HG03175 (cell line): ENCODE measurements at regions not wholly inside any gene's neighbourhood (a gene's known extent, or its start where the extent isn't known, plus 50 kb on each side); places are given as distances from the start of the nearest gene placed in this dataset.
A peak's percentile ranks its signal among the peaks of the same experiment; 100 is the strongest.

Source experiments
- ATAC-seq: cut with Tn5 transposase; IDR thresholded peaks from one replicate; pipeline ENCODE4 v1.9.1; 2021; ENCODE audit warnings: mild to moderate bottlenecking, moderate library complexity; ENCODE audit not compliant: unreplicated experiment

GRCh38 chr3:72496051-72496670 is 352.1 kb downstream of the SHQ1 start:
- no peak for ATAC-seq

GRCh38 chr3:72494626-72495025 is 353.6 kb downstream of the SHQ1 start:
- ATAC-seq: no peak

- no peak for ATAC-seq
Observed at GRCh38 chr3:72494130-72494529, 354.1 kb downstream of the SHQ1 start.

- ATAC-seq: no peak
Observed at GRCh38 chr3:72492240-72492639, 356.0 kb downstream of the SHQ1 start.

- no peak for ATAC-seq
Observed at GRCh38 chr3:72490688-72491435, 357.4 kb downstream of the SHQ1 start.

- ATAC-seq: no peak
Observed at GRCh38 chr3:72489901-72490300, 358.3 kb downstream of the SHQ1 start.

GRCh38 chr3:72488738-72489035 is 359.6 kb downstream of the SHQ1 start:
- ATAC-seq: no peak

GRCh38 chr3:72487946-72488737 is 360.1 kb downstream of the SHQ1 start:
- no peak for ATAC-seq

GRCh38 chr3:72487078-72487765 is 361.0 kb downstream of the SHQ1 start:
- no peak for ATAC-seq

- no peak for ATAC-seq
Observed at GRCh38 chr3:72485641-72486040, 362.6 kb downstream of the SHQ1 start.

GRCh38 chr3:72483554-72484104 is 364.6 kb downstream of the SHQ1 start:
- no peak for ATAC-seq

- no peak for ATAC-seq
Observed at GRCh38 chr3:72482589-72483321, 365.5 kb downstream of the SHQ1 start.

GRCh38 chr3:72481542-72481941 is 366.7 kb downstream of the SHQ1 start:
- no peak for ATAC-seq

GRCh38 chr3:72480366-72480765 is 367.9 kb downstream of the SHQ1 start:
- ATAC-seq: no peak

- ATAC-seq: no peak
Observed at GRCh38 chr3:72479651-72480215, 368.5 kb downstream of the SHQ1 start.

- no peak for ATAC-seq
Observed at GRCh38 chr3:72476139-72476483, 372.1 kb downstream of the SHQ1 start.

- no peak for ATAC-seq
Observed at GRCh38 chr3:72475258-72476138, 372.7 kb downstream of the SHQ1 start.

GRCh38 chr3:72474775-72475174 is 373.5 kb downstream of the SHQ1 start:
- ATAC-seq: no peak

- peak; percentile 70 for ATAC-seq
Observed at GRCh38 chr3:72473156-72473555, 375.1 kb downstream of the SHQ1 start.
